Mesenchymal stem cell (in vitro differentiated cells and primary cell): ENCODE measurements at regions not wholly inside any gene's neighbourhood (a gene's known extent, or its start where the extent isn't known, plus 50 kb on each side); places are given as distances from the start of the nearest gene placed in this dataset.

Experiments
- DNase-seq: peaks from one replicate; pipeline ENCODE4 v3.0.0-alpha.2; 2013
- H2AFZ ChIP-seq: one replicate; pipeline ENCODE4 v1.6.1; 2013; ENCODE audit warnings: low read depth, mild to moderate bottlenecking, control low read depth, inconsistent platforms, low read length, moderate library complexity
- H2AK5ac ChIP-seq: 2 replicates; pipeline ENCODE4 v1.6.1; 2013; ENCODE audit warnings: low read length, moderate library complexity, mild to moderate bottlenecking, inconsistent platforms; ENCODE audit not compliant: severe bottlenecking
- H2BK120ac ChIP-seq: one replicate; pipeline ENCODE4 v1.6.1; 2013; ENCODE audit warnings: low read depth, mild to moderate bottlenecking, inconsistent platforms, low read length, moderate library complexity
- H2BK12ac ChIP-seq, 2 experiments: one replicate each; pipeline ENCODE4 v1.6.1; 2013; ENCODE audit warnings: inconsistent platforms in 2 of 2, low read length in 2 of 2, mild to moderate bottlenecking in 2 of 2, moderate library complexity in 2 of 2, control low read depth in 1 of 2
- H2BK15ac ChIP-seq: one replicate; pipeline ENCODE4 v1.6.1; 2013; ENCODE audit warnings: mild to moderate bottlenecking, low read depth, inconsistent platforms; ENCODE audit not compliant: poor library complexity, severe bottlenecking
- H2BK5ac ChIP-seq: 2 replicates; pipeline ENCODE4 v1.6.1; 2013; ENCODE audit warnings: low read depth, mild to moderate bottlenecking, low read length, control low read depth, inconsistent platforms; ENCODE audit not compliant: poor library complexity, severe bottlenecking
- H3K14ac ChIP-seq, 2 experiments: one replicate each; pipeline ENCODE4 v1.6.1; 2013; ENCODE audit warnings: inconsistent platforms in 2 of 2, low read length in 2 of 2, control low read depth in 1 of 2, mild to moderate bottlenecking in 1 of 2, moderate library complexity in 1 of 2
- H3K18ac ChIP-seq, 2 experiments: one replicate each; pipeline ENCODE4 v1.6.1; 2013; ENCODE audit warnings: inconsistent platforms in 2 of 2, low read length in 2 of 2, control low read depth in 1 of 2, low read depth in 1 of 2, mild to moderate bottlenecking in 1 of 2
- H3K23ac ChIP-seq, 2 experiments: one replicate each; pipeline ENCODE4 v1.6.1; 2013; ENCODE audit warnings: inconsistent platforms in 2 of 2, low read length in 2 of 2, mild to moderate bottlenecking in 2 of 2, moderate library complexity in 2 of 2, control low read depth in 1 of 2
- H3K27ac ChIP-seq: 2 replicates; pipeline ENCODE4 v1.5.1; 2013; ENCODE audit warnings: mild to moderate bottlenecking, moderate library complexity, low read length, control low read depth, inconsistent platforms; ENCODE audit not compliant: poor library complexity, severe bottlenecking
- H3K27me3 ChIP-seq, 2 experiments: 2 replicates each; pipeline versions ENCODE4 v1.6.1 to v1.7.0; 2013; ENCODE audit warnings: low read length in 2 of 2, mild to moderate bottlenecking in 2 of 2, moderate library complexity in 2 of 2, control low read depth in 1 of 2, inconsistent platforms in 1 of 2; ENCODE audit not compliant: control insufficient read depth in 1 of 2, insufficient read depth in 1 of 2
- H3K36me3 ChIP-seq, 2 experiments: 2 replicates each; pipeline versions ENCODE4 v1.6.1 to v1.7.0; 2013; ENCODE audit warnings: low read length in 2 of 2, control low read depth in 1 of 2, inconsistent platforms in 1 of 2, low read depth in 1 of 2, mild to moderate bottlenecking in 1 of 2; ENCODE audit not compliant: insufficient read depth in 2 of 2, control insufficient read depth in 1 of 2
- H3K4ac ChIP-seq, 2 experiments: one replicate each; pipeline ENCODE4 v1.6.1; 2013; ENCODE audit warnings: inconsistent platforms in 2 of 2, low read length in 2 of 2, mild to moderate bottlenecking in 2 of 2, moderate library complexity in 2 of 2, control low read depth in 1 of 2, low read depth in 1 of 2
- H3K4me1 ChIP-seq: 2 replicates; pipeline ENCODE4 v1.6.1; 2013; ENCODE audit warnings: low read depth, low read length, control low read depth; ENCODE audit not compliant: control insufficient read depth, insufficient read depth
- H3K4me2 ChIP-seq: 2 replicates; pipeline ENCODE4 v1.6.1; 2013; ENCODE audit warnings: low read length, mild to moderate bottlenecking, inconsistent platforms; ENCODE audit not compliant: poor library complexity, severe bottlenecking
- H3K4me3 ChIP-seq, 2 experiments: 2 replicates each; pipeline versions ENCODE4 v1.5.1 to v1.7.0; 2013; ENCODE audit warnings: low read length in 2 of 2, mild to moderate bottlenecking in 2 of 2, control low read depth in 1 of 2, low read depth in 1 of 2; ENCODE audit not compliant: insufficient read depth in 1 of 2
- H3K79me1 ChIP-seq: replicated peaks from 2 replicates; pipeline ENCODE4 v1.6.1; 2013; ENCODE audit warnings: mild to moderate bottlenecking, control low read depth, low read length, inconsistent platforms; ENCODE audit not compliant: poor library complexity, severe bottlenecking
- H3K9ac ChIP-seq: 2 replicates; pipeline ENCODE4 v1.7.0; 2013; ENCODE audit warnings: mild to moderate bottlenecking, low read length, moderate library complexity
- H3K9me3 ChIP-seq: 2 replicates; pipeline ENCODE4 v1.7.0; 2013; ENCODE audit warnings: mild to moderate bottlenecking, low read length; ENCODE audit not compliant: control insufficient read depth
- H4K8ac ChIP-seq: one replicate; pipeline ENCODE4 v1.6.1; 2013; ENCODE audit warnings: inconsistent platforms, mild to moderate bottlenecking, low read length, moderate library complexity
- H4K91ac ChIP-seq: one replicate; pipeline ENCODE4 v1.6.1; 2013; ENCODE audit warnings: mild to moderate bottlenecking, low read length, inconsistent platforms
- WGBS: methylation state at CpG from one replicate; pipeline ENCODE4 v1.1.7; 2013; ENCODE audit warnings: mixed read lengths; 5-methylcytosine and 5-hydroxymethylcytosine counted together

GRCh38 chr2:11995456-11995855 lies 249.0 kb downstream of the LPIN1 start:
- H3K36me3 ChIP-seq, result no peaks in the 10 kb centered on the region
- H3K9me3 ChIP-seq, result peaks cover 4% of the 10 kb centered on the region
- no peak overlapping the region for H3K14ac ChIP-seq
- H3K4me3 ChIP-seq, result no peak overlapping the region
- H3K23ac ChIP-seq, result no peak overlapping the region
- no peak overlapping the region for H4K8ac ChIP-seq
- H3K9ac ChIP-seq, result no peak overlapping the region
- no peak overlapping the region for H3K4ac ChIP-seq
- no peak overlapping the region for H3K4me2 ChIP-seq
- peak; percentile 35 for DNase-seq
- H3K4me1 ChIP-seq, result no peaks in the 10 kb centered on the region
- no peaks in the 10 kb centered on the region for H3K79me1 ChIP-seq
- no peak overlapping the region for H2AFZ ChIP-seq
- peaks cover 0 to 8% of the 10 kb centered on the region in 2 experiments for H3K27me3 ChIP-seq
- H4K91ac ChIP-seq, result no peak overlapping the region
- no peak overlapping the region for H3K18ac ChIP-seq
- no peak overlapping the region for H3K27ac ChIP-seq
- H2BK12ac ChIP-seq, result no peak overlapping the region
- H2BK15ac ChIP-seq, result no peak overlapping the region
- H2AK5ac ChIP-seq, result no peak overlapping the region
- no peak overlapping the region for H2BK5ac ChIP-seq
- H2BK120ac ChIP-seq, result no peak overlapping the region

- no peak overlapping the region for H3K18ac ChIP-seq
- H3K4me2 ChIP-seq, result no peak overlapping the region
- H3K14ac ChIP-seq, result no peak overlapping the region
- no peak overlapping the region for H3K27ac ChIP-seq
- no peaks in the 10 kb centered on the region for H3K4me1 ChIP-seq
- H3K9ac ChIP-seq, result no peak overlapping the region
- no peak overlapping the region for H2BK15ac ChIP-seq
- no peak overlapping the region for H2AK5ac ChIP-seq
- H3K27me3 ChIP-seq, result peaks cover 0 to 12% of the 10 kb centered on the region in 2 experiments
- H3K9me3 ChIP-seq, result peaks cover 4% of the 10 kb centered on the region
- no peaks in the 10 kb centered on the region for H3K79me1 ChIP-seq
- no peak overlapping the region for H3K4me3 ChIP-seq
- DNase-seq, result no peak
- H4K8ac ChIP-seq, result no peak overlapping the region
- H2BK5ac ChIP-seq, result no peak overlapping the region
- H2AFZ ChIP-seq, result no peak overlapping the region
- H2BK120ac ChIP-seq, result no peak overlapping the region
- H2BK12ac ChIP-seq, result no peak overlapping the region
- no peak overlapping the region for H4K91ac ChIP-seq
- H3K36me3 ChIP-seq, result no peaks in the 10 kb centered on the region
- no peak overlapping the region for H3K4ac ChIP-seq
- no peak overlapping the region for H3K23ac ChIP-seq
Measured at GRCh38 chr2:11996618-11997017, 250.2 kb downstream of the LPIN1 start.

- H3K9me3 ChIP-seq, result peaks cover 4% of the 10 kb centered on the region
- no peak overlapping the region for H3K23ac ChIP-seq
- peaks cover 0 to 15% of the 10 kb centered on the region in 2 experiments for H3K27me3 ChIP-seq
- no peak overlapping the region for H4K8ac ChIP-seq
- H2BK12ac ChIP-seq, result no peak overlapping the region
- H3K4me2 ChIP-seq, result no peak overlapping the region
- no peaks in the 10 kb centered on the region for H3K79me1 ChIP-seq
- no peak for DNase-seq
- H3K4me3 ChIP-seq, result no peak overlapping the region
- no peak overlapping the region for H2BK15ac ChIP-seq
- H4K91ac ChIP-seq, result no peak overlapping the region
- H3K4me1 ChIP-seq, result no peaks in the 10 kb centered on the region
- H2AFZ ChIP-seq, result no peak overlapping the region
- no peak overlapping the region for H2AK5ac ChIP-seq
- no peaks in the 10 kb centered on the region for H3K36me3 ChIP-seq
- H2BK120ac ChIP-seq, result no peak overlapping the region
- H3K14ac ChIP-seq, result no peak overlapping the region
- no peak overlapping the region for H3K4ac ChIP-seq
- no peak overlapping the region for H2BK5ac ChIP-seq
- H3K27ac ChIP-seq, result no peak overlapping the region
- no peak overlapping the region for H3K18ac ChIP-seq
- H3K9ac ChIP-seq, result no peak overlapping the region
Measured at GRCh38 chr2:11997142-11997541, 250.7 kb downstream of the LPIN1 start.

- Histone ChIP-seq H3K4ac (no peak overlapping the region), H3K4me2 (no peak overlapping the region), H3K79me1 (no peaks in the 10 kb centered on the region), H3K14ac (no peak overlapping the region), H3K4me3 (no peak overlapping the region), H2BK5ac (no peak overlapping the region), H2AK5ac (no peak overlapping the region), H2BK15ac (no peak overlapping the region), H3K9ac (no peak overlapping the region), H4K8ac (no peak overlapping the region), H2AFZ (no peak overlapping the region), H3K9me3 (peaks cover 4% of the 10 kb centered on the region), H2BK120ac (no peak overlapping the region), H3K27ac (no peak overlapping the region), H3K4me1 (no peaks in the 10 kb centered on the region), H3K18ac (no peak overlapping the region), H3K23ac (no peak overlapping the region), H3K27me3 (peaks cover 0 to 22% of the 10 kb centered on the region in 2 experiments), H3K36me3 (no peaks in the 10 kb centered on the region), H4K91ac (no peak overlapping the region), H2BK12ac (no peak overlapping the region)
- DNase-seq, result peak; percentile 61
- WGBS, result 56% methylated on average over 2 of the region's 2 CpGs
Measured at GRCh38 chr2:11998218-11998617, 251.8 kb downstream of the LPIN1 start.
